NCI-H1092 treated with DMSO at 0.1 percent for 48 hours (cell line): ENCODE measurements at regions not wholly inside any gene's neighbourhood (a gene's known extent, or its start where the extent isn't known, plus 50 kb on each side); places are given as distances from the start of the nearest gene placed in this dataset.
"Not testable (repeated sequence)": the region's sequence is repeated elsewhere in the genome, so short reads cannot be mapped to it uniquely, and the experiment has no call there.

Experiments
- DNase-seq: peaks from one replicate; lab custom pipeline; 2025; lab: John Stamatoyannopoulos, UW

- no peak for DNase-seq
Measured at GRCh38 chr5:53275666-53276065, 166.1 kb upstream of the MOCS2 start.

GRCh38 chr5:53276825-53277224 is 167.3 kb upstream of the MOCS2 start:
- DNase-seq = no peak

GRCh38 chr5:53277491-53277890 is 167.9 kb upstream of the MOCS2 start:
- DNase-seq = no peak

GRCh38 chr5:53287573-53287972 is 178.0 kb upstream of the MOCS2 start:
- no peak for DNase-seq

GRCh38 chr5:53288511-53288910 is 179.0 kb upstream of the MOCS2 start:
- DNase-seq = no peak

GRCh38 chr5:53291047-53291446 is 181.5 kb upstream of the MOCS2 start:
- no peak for DNase-seq

GRCh38 chr5:53291528-53291927 is 182.0 kb upstream of the MOCS2 start:
- DNase-seq = no peak

GRCh38 chr5:53298841-53299240 is 181.6 kb upstream of the FST start:
- no peak for DNase-seq

- no peak for DNase-seq
Measured at GRCh38 chr5:53302529-53302928, 177.9 kb upstream of the FST start.

GRCh38 chr5:53303105-53303504 is 177.3 kb upstream of the FST start:
- DNase-seq = no peak

GRCh38 chr5:53305316-53305715 is 175.1 kb upstream of the FST start:
- DNase-seq = not testable (repeated sequence)

GRCh38 chr5:53309653-53310052 is 170.8 kb upstream of the FST start:
- DNase-seq = no peak

GRCh38 chr5:53311681-53312080 is 168.7 kb upstream of the FST start:
- DNase-seq = no peak

GRCh38 chr5:53313145-53313544 is 167.3 kb upstream of the FST start:
- no peak for DNase-seq

GRCh38 chr5:53318303-53318702 is 162.1 kb upstream of the FST start:
- DNase-seq = no peak

GRCh38 chr5:53319315-53319714 is 161.1 kb upstream of the FST start:
- DNase-seq = no peak

GRCh38 chr5:53321073-53321472 is 159.4 kb upstream of the FST start:
- no peak for DNase-seq

GRCh38 chr5:53321721-53322120 is 158.7 kb upstream of the FST start:
- no peak for DNase-seq

GRCh38 chr5:53322257-53322656 is 158.2 kb upstream of the FST start:
- no peak for DNase-seq

- DNase-seq = no peak
Measured at GRCh38 chr5:53323511-53323910, 156.9 kb upstream of the FST start.

GRCh38 chr5:53323943-53324642 is 156.3 kb upstream of the FST start:
- no peak for DNase-seq

- no peak for DNase-seq
Measured at GRCh38 chr5:53326424-53327153, 153.8 kb upstream of the FST start.

- no peak for DNase-seq
Measured at GRCh38 chr5:53327811-53328334, 152.6 kb upstream of the FST start.

GRCh38 chr5:53330491-53330890 is 149.9 kb upstream of the FST start:
- DNase-seq = no peak
